K562 (cell line): ENCODE measurements at regions not wholly inside any gene's neighbourhood (a gene's known extent, or its start where the extent isn't known, plus 50 kb on each side); places are given as distances from the start of the nearest gene placed in this dataset.

Experiments used
- ARHGAP35 ChIP-seq: fragments of 450-650 bp; IDR thresholded peaks from 2 replicates; pipeline ENCODE4 v1.6.1; 2018; ENCODE audit not compliant: partially characterized antibody
- ARID1B ChIP-seq: fragments of 450-650 bp; IDR thresholded peaks from 2 replicates; pipeline ENCODE4 v1.6.1; 2016; ENCODE audit warnings: antibody characterized with exemption, mild to moderate bottlenecking, inconsistent platforms
- CEBPG ChIP-seq, 3 experiments: fragments of 200-800 bp in 1 of 3; sonication (Bioruptor generic) in 1 of 3; sonication (generic) in 1 of 3; formaldehyde crosslinking in 1 of 3; IDR thresholded peaks in 2 of 3; conservative IDR thresholded peaks in 1 of 3; 2 replicates each; pipeline versions ENCODE4 v1.6.1 to v1.8.0; 2016 to 2022; ENCODE audit warnings: missing compliant biosample characterization in 2 of 3, missing genetic modification characterization in 2 of 3, mild to moderate bottlenecking in 1 of 3, missing genetic modification reagents in 1 of 3
- CREB1 ChIP-seq, 2 experiments: sonication (generic) in 1 of 2; formaldehyde crosslinking in 1 of 2; IDR thresholded peaks; 2 replicates each; pipeline versions ENCODE4 v1.6.1 to v1.8.0; 2012 to 2022; ENCODE audit warnings: inconsistent platforms in 1 of 2, mild to moderate bottlenecking in 1 of 2, missing genetic modification reagents in 1 of 2, moderate library complexity in 1 of 2
- CTBP1 ChIP-seq: fragments of 450-650 bp; IDR thresholded peaks from 2 replicates; pipeline ENCODE4 v1.6.1; 2016; ENCODE audit warnings: borderline replicate concordance
- EHMT2 ChIP-seq: fragments of 450-650 bp; IDR thresholded peaks from 2 replicates; pipeline ENCODE4 v1.6.1; 2018; ENCODE audit warnings: antibody characterized with exemption
- JUND ChIP-seq, 2 experiments: IDR thresholded peaks; 2 replicates in 1 of 2; 3 replicates in 1 of 2; pipeline ENCODE4 v1.6.1; 2011; ENCODE audit warnings: borderline replicate concordance in 2 of 2, low read depth in 2 of 2, low read length in 2 of 2, improper control_type of control experiment in 1 of 2, missing biosample characterization in 1 of 2, missing genetic modification characterization in 1 of 2, missing genetic modification reagents in 1 of 2
- MBD1 ChIP-seq: fragments of 250-450 bp; sonication (Bioruptor Pico); IDR thresholded peaks from 2 replicates; pipeline ENCODE4 v1.8.0; 2022; ENCODE audit warnings: inconsistent platforms
- POLR3G ChIP-seq: IDR thresholded peaks from 2 replicates; pipeline ENCODE4 v1.6.1; 2011; ENCODE audit not compliant: insufficient read length, insufficient replicate concordance; ENCODE audit errors: extremely low read depth
- TCFL5 ChIP-seq: fragments of 250-450 bp; sonication (Bioruptor Pico); conservative IDR thresholded peaks from 2 replicates; pipeline ENCODE4 v1.6.1; 2021; ENCODE audit warnings: mild to moderate bottlenecking, moderate library complexity, matching md5 sums
- TF ChIP-seq, protein P1 (sequence below): fragments of 450-650 bp; IDR thresholded peaks from 2 replicates; pipeline ENCODE4 v1.6.1; 2016; ENCODE audit warnings: mild to moderate bottlenecking, moderate library complexity
- TF ChIP-seq, protein P2 (sequence below): fragments of 250-450 bp; sonication (Bioruptor Pico); IDR thresholded peaks from 2 replicates; pipeline ENCODE4 v1.8.0; 2021; ENCODE audit warnings: mild to moderate bottlenecking, moderate library complexity

DNA sequence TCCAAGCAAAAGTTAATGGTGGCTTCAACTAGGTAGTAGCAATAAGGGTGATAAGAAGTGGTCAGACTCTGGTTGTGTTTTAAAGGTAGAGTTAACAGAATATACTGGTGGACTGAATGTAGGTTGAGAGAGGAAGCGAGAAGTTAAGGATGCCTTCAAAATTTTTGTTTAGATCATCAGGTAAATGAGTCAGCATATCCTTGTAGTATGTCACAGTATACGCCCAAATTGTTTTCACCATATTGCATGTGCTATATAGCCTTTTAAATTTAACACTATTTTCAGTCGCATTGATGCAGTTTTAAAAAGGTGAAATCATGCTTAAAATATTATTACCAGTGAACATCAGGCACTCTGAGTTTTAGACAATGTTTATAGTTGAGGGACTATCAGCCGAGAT, 74.6 kb downstream of the RBM11 start (continued):
- TF ChIP-seq ARHGAP35 (no peak), TCFL5 (CRISPR knock-in tag) (no peak), CEBPG (CRISPR knock-in tag; IDR thresholded peaks at IDR 0.05) (peak; percentile 46; the same call in 1 of the 2 replicates), CEBPG (tag; conservative IDR thresholded peaks at IDR 0.05 in 1 of 2, IDR thresholded peaks at IDR 0.05 in 1 of 2) (no peak; a peak in 1 of 4 replicates), CTBP1 (0 out of 2 replicates have a peak, but pooled peaks have one; percentile 17), ARID1B (0 out of 2 replicates have a peak, but pooled peaks have one; percentile 21), EHMT2 (0 out of 2 replicates have a peak, but pooled peaks have one; percentile 14), CREB1 (IDR thresholded peaks at IDR 0.05) (no peak), CREB1 (CRISPR knock-in tag; IDR thresholded peaks at IDR 0.05) (no peak), JUND (IDR thresholded peaks at IDR 0.05; ENCODE audit: borderline replicate concordance, low read depth, low read length) (no peak; the same call in 1 of the 2 replicates), JUND (tag; IDR thresholded peaks at IDR 0.05; ENCODE audit: borderline replicate concordance, low read depth, low read length) (peak; percentile 46; the same call in 1 of the 3 replicates), MBD1 (no peak), POLR3G (no peak)
- TF ChIP-seq, protein P1, sequence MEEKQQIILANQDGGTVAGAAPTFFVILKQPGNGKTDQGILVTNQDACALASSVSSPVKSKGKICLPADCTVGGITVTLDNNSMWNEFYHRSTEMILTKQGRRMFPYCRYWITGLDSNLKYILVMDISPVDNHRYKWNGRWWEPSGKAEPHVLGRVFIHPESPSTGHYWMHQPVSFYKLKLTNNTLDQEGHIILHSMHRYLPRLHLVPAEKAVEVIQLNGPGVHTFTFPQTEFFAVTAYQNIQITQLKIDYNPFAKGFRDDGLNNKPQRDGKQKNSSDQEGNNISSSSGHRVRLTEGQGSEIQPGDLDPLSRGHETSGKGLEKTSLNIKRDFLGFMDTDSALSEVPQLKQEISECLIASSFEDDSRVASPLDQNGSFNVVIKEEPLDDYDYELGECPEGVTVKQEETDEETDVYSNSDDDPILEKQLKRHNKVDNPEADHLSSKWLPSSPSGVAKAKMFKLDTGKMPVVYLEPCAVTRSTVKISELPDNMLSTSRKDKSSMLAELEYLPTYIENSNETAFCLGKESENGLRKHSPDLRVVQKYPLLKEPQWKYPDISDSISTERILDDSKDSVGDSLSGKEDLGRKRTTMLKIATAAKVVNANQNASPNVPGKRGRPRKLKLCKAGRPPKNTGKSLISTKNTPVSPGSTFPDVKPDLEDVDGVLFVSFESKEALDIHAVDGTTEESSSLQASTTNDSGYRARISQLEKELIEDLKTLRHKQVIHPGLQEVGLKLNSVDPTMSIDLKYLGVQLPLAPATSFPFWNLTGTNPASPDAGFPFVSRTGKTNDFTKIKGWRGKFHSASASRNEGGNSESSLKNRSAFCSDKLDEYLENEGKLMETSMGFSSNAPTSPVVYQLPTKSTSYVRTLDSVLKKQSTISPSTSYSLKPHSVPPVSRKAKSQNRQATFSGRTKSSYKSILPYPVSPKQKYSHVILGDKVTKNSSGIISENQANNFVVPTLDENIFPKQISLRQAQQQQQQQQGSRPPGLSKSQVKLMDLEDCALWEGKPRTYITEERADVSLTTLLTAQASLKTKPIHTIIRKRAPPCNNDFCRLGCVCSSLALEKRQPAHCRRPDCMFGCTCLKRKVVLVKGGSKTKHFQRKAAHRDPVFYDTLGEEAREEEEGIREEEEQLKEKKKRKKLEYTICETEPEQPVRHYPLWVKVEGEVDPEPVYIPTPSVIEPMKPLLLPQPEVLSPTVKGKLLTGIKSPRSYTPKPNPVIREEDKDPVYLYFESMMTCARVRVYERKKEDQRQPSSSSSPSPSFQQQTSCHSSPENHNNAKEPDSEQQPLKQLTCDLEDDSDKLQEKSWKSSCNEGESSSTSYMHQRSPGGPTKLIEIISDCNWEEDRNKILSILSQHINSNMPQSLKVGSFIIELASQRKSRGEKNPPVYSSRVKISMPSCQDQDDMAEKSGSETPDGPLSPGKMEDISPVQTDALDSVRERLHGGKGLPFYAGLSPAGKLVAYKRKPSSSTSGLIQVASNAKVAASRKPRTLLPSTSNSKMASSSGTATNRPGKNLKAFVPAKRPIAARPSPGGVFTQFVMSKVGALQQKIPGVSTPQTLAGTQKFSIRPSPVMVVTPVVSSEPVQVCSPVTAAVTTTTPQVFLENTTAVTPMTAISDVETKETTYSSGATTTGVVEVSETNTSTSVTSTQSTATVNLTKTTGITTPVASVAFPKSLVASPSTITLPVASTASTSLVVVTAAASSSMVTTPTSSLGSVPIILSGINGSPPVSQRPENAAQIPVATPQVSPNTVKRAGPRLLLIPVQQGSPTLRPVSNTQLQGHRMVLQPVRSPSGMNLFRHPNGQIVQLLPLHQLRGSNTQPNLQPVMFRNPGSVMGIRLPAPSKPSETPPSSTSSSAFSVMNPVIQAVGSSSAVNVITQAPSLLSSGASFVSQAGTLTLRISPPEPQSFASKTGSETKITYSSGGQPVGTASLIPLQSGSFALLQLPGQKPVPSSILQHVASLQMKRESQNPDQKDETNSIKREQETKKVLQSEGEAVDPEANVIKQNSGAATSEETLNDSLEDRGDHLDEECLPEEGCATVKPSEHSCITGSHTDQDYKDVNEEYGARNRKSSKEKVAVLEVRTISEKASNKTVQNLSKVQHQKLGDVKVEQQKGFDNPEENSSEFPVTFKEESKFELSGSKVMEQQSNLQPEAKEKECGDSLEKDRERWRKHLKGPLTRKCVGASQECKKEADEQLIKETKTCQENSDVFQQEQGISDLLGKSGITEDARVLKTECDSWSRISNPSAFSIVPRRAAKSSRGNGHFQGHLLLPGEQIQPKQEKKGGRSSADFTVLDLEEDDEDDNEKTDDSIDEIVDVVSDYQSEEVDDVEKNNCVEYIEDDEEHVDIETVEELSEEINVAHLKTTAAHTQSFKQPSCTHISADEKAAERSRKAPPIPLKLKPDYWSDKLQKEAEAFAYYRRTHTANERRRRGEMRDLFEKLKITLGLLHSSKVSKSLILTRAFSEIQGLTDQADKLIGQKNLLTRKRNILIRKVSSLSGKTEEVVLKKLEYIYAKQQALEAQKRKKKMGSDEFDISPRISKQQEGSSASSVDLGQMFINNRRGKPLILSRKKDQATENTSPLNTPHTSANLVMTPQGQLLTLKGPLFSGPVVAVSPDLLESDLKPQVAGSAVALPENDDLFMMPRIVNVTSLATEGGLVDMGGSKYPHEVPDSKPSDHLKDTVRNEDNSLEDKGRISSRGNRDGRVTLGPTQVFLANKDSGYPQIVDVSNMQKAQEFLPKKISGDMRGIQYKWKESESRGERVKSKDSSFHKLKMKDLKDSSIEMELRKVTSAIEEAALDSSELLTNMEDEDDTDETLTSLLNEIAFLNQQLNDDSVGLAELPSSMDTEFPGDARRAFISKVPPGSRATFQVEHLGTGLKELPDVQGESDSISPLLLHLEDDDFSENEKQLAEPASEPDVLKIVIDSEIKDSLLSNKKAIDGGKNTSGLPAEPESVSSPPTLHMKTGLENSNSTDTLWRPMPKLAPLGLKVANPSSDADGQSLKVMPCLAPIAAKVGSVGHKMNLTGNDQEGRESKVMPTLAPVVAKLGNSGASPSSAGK = peak; percentile 34; the same call in 1 of the 2 replicates
- TF ChIP-seq, protein P2, sequence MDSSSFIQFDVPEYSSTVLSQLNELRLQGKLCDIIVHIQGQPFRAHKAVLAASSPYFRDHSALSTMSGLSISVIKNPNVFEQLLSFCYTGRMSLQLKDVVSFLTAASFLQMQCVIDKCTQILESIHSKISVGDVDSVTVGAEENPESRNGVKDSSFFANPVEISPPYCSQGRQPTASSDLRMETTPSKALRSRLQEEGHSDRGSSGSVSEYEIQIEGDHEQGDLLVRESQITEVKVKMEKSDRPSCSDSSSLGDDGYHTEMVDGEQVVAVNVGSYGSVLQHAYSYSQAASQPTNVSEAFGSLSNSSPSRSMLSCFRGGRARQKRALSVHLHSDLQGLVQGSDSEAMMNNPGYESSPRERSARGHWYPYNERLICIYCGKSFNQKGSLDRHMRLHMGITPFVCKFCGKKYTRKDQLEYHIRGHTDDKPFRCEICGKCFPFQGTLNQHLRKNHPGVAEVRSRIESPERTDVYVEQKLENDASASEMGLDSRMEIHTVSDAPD (CRISPR knock-in tag) = no peak
